LNCaP clone FGC (cell line): ENCODE measurements at regions not wholly inside any gene's neighbourhood (a gene's known extent, or its start where the extent isn't known, plus 50 kb on each side); places are given as distances from the start of the nearest gene placed in this dataset.

ENCODE experiments used
- DNase-seq: peaks from one replicate; pipeline ENCODE4 v3.0.0-alpha.2; 2011; ENCODE audit warnings: low read depth
- H3K4me3 ChIP-seq: 2 replicates; pipeline ENCODE4 v1.5.1; 2011; ENCODE audit warnings: mild to moderate bottlenecking, low read depth, low read length, control low read depth
- TF ChIP-seq, protein P1 (sequence below): IDR thresholded peaks from 2 replicates; pipeline ENCODE4 v1.5.1; 2012; ENCODE audit warnings: mild to moderate bottlenecking; ENCODE audit not compliant: control insufficient read depth, insufficient read depth; ENCODE audit errors: extremely low read depth

DNA sequence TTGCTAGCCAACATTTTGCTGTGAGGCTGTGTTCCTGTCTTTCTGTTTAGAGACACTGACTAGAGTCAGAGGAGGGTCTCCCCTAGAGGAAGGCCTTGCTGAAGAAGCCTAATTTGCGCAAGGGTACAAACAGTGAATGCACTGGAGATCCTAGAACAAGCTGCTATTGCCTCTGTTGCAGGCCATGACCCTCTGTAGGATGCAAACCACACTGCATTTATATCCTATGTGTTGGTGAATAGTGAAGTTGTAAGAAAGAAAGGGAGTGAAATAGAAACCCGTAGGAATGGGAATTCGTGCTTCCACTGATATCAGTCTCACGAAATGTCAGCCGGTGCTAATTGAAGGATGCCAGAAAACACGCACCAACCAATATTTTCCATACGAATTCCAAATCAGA lies 88.2 kb downstream of the GJA1 start:
- no peak overlapping the region for H3K4me3 ChIP-seq
- TF ChIP-seq, protein P1, sequence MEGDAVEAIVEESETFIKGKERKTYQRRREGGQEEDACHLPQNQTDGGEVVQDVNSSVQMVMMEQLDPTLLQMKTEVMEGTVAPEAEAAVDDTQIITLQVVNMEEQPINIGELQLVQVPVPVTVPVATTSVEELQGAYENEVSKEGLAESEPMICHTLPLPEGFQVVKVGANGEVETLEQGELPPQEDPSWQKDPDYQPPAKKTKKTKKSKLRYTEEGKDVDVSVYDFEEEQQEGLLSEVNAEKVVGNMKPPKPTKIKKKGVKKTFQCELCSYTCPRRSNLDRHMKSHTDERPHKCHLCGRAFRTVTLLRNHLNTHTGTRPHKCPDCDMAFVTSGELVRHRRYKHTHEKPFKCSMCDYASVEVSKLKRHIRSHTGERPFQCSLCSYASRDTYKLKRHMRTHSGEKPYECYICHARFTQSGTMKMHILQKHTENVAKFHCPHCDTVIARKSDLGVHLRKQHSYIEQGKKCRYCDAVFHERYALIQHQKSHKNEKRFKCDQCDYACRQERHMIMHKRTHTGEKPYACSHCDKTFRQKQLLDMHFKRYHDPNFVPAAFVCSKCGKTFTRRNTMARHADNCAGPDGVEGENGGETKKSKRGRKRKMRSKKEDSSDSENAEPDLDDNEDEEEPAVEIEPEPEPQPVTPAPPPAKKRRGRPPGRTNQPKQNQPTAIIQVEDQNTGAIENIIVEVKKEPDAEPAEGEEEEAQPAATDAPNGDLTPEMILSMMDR: no peak
- no peak for DNase-seq

DNA sequence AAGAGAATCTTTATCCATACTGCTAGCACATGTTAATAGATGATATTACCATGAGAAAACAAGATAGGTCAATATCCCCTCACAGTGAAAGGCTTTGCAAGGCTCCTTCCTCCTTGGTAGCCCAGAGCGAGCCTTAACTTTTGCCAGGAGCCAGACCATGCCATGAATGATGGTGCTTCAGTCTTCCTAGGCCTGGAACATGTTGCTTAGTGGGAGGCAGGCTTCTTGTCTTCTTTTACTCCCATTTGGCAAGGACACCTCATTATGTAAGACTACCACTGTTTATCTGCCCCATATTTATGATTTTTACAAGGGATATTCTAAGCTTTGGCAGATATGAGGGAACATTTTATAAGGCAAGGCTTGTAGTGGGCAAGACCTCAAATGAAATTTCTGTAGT lies 90.8 kb downstream of the GJA1 start:
- TF ChIP-seq, protein P1: no peak
- DNase-seq: no peak
- H3K4me3 ChIP-seq: no peak overlapping the region

DNA sequence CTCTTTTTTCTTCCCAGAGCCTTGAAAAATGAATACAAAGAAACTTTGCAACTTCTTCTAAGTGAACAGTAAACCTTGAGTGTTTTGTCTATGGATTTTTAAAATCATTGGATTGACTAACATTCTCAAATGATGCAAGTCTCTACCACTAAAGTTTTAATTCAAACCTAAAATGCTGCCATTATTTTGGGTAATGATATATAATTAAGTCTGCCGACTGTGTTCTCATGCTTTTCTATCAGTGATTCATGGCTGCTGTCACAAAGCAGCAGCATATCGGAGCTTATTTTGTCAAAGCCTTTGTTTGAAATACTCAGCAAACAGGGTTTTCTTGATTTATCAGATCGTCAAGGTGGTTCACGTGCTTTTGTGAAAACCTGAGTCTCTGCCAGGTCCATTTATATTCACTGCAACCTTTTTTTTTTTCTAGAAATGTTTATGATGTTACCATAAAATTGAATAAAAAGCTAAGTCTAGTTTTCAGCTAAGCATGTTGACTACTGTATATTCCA lies 96.3 kb downstream of the GJA1 start:
- DNase-seq: peak; percentile 10
- TF ChIP-seq, protein P1: no peak
- no peak overlapping the region for H3K4me3 ChIP-seq

DNA sequence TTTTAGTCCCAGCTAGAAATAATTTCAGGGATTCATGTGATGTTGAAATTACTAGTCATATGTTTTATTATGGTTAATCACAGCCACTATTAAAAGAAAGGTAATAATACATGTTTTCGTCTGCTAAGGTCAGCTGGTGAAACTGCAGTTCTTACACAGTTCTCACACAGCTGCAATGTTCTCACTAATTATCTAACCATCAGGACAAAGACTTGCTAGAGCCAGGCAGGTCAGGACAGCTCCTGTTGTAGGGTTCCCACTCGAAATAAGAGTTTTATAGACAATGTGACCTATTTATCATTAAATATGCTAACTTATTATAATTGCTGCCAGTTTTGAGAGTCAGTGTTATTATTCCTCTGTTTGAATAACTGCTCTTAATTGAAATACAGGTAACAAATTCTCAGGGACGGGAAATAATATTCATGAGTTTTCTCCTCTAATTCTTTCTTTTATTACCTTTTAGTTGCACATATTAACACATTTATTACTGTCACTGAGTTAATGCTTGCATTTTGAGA lies 97.9 kb downstream of the GJA1 start:
- TF ChIP-seq, protein P1: no peak
- no peak for DNase-seq
- no peak overlapping the region for H3K4me3 ChIP-seq

DNA sequence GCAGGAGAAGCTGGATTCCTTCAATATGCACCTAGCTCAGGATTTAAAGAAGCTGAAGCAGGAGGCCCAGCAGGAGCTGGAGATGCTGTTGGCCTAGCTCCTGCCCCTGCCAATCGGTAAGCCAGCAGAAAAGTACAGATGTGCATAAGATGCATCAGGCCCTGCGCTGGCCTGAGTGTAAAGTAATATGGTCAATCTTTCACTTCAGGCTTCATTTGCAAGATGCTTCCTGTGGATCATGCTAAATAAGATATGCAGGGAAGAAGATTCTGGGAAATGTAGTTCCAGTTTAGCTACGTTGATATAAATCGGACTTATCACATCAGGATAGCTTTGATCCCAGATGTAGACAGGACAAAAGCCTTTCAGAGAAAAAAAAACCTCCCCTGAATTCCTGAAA lies 100.3 kb downstream of the GJA1 start:
- H3K4me3 ChIP-seq: no peak overlapping the region
- TF ChIP-seq, protein P1: no peak
- no peak for DNase-seq

DNA sequence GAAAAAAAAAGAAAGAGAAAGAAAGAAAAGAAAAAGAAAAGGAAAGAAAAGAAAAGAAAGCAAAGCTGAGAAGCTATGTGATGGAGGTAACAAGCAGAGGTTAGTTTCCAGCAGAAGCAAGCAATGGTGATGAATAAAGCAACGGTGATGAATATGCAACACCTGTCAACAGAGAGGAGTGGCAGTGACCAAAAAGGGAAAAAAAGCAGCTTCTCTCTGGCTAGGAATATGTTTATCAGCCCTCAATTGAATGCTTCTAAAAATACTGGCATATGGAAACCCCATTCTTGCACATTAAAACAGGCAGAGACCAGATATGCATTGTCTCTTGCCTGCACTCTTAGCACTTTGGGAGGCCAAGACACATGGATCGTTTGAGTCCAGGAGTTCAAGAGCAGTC lies 100.9 kb downstream of the GJA1 start:
- DNase-seq: no peak
- no peak overlapping the region for H3K4me3 ChIP-seq
- TF ChIP-seq, protein P1: no peak

DNA sequence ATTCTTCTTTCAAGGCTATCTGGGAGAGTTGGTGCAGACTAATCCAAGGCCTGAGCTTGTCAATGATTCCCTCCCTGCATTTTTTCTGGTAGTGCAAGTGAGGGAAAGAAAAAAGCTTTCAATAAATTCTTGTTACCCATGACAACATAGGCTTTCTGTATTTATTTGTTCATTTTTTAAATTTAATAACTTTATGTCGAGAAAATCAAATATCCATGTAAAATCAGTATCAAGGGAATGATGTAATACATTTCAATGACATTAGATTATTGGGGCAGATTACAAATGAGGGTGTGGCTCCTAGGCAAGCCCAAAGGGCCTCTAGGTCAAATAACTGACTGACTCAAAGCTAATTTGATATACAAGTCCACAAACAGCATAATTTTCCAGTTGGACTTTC lies 104.0 kb downstream of the GJA1 start:
- no peak overlapping the region for H3K4me3 ChIP-seq
- TF ChIP-seq, protein P1: no peak
- DNase-seq: no peak
